RWPE1 (cell line): ENCODE measurements at regions not wholly inside any gene's neighbourhood (a gene's known extent, or its start where the extent isn't known, plus 50 kb on each side); places are given as distances from the start of the nearest gene placed in this dataset.

Experiments
- CTCF ChIA-PET: fragments of 350-600 bp; sonication (Branson Sonifier 250); formaldehyde crosslinking; extraction: SDS; loops from one replicate; lab custom pipeline; 2021; lab: Yijun Ruan, JAX
- POLR2A ChIA-PET: fragments of 400-600 bp; formaldehyde crosslinking; extraction: SDS; loops from one replicate; lab custom pipeline; 2020; ENCODE audit warnings: antibody characterized with exemption; ENCODE audit not compliant: low non-redundant PET; lab: Yijun Ruan, JAX
- DNase-seq: peaks from one replicate; pipeline ENCODE4 v3.0.0; 2012; ENCODE audit warnings: low spot score
- H3K27ac ChIP-seq: fragments of 450-650 bp; 2 replicates; pipeline ENCODE4 v1.5.1; 2017
- CTCF ChIP-seq: fragments of 450-650 bp; conservative IDR thresholded peaks from 2 replicates; pipeline ENCODE4 v1.5.1; 2017; ENCODE audit warnings: low read depth, mild to moderate bottlenecking

GRCh38 chr2:144254342-144255235 lies 265.3 kb downstream of the ZEB2 start:
- CTCF ChIA-PET, result no interaction called here
- no peak for DNase-seq
- POLR2A ChIA-PET, result no interaction called here
- H3K27ac ChIP-seq, result no peak overlapping the region
- TF ChIP-seq CTCF, result no peak

GRCh38 chr2:144253743-144254142 lies 266.2 kb downstream of the ZEB2 start:
- TF ChIP-seq CTCF, result no peak
- H3K27ac ChIP-seq, result no peak overlapping the region
- CTCF ChIA-PET, result no interaction called here
- POLR2A ChIA-PET, result no interaction called here
- DNase-seq, result no peak

GRCh38 chr2:144252694-144253093 lies 267.2 kb downstream of the ZEB2 start:
- POLR2A ChIA-PET, result no interaction called here
- DNase-seq, result no peak
- CTCF ChIA-PET, result interaction anchor here (0.7 kb wide), 1 partner anchor 211 kb away, joined by 5 read pairs; no protein-coding TSS in a partner anchor
- H3K27ac ChIP-seq, result no peak overlapping the region
- TF ChIP-seq CTCF, result no peak

GRCh38 chr2:144249035-144249637 lies 270.8 kb downstream of the ZEB2 start:
- ChIA-PET CTCF (no interaction called here), POLR2A (no interaction called here)
- TF ChIP-seq CTCF, result no peak
- no peak overlapping the region for H3K27ac ChIP-seq
- DNase-seq, result no peak

- DNase-seq, result no peak
- ChIA-PET CTCF (no interaction called here), POLR2A (no interaction called here)
- TF ChIP-seq CTCF, result no peak
- no peak overlapping the region for H3K27ac ChIP-seq
These were observed 271.4 kb downstream of the ZEB2 start for GRCh38 chr2:144248350-144249034.

- TF ChIP-seq CTCF, result no peak
- ChIA-PET POLR2A (no interaction called here), CTCF (no interaction called here)
- no peak for DNase-seq
- no peak overlapping the region for H3K27ac ChIP-seq
These were observed 275.0 kb downstream of the ZEB2 start for GRCh38 chr2:144244938-144245337.
